ENCODE measurements at regions not wholly inside any gene's neighbourhood (a gene's known extent, or its start where the extent isn't known, plus 50 kb on each side); places are given as distances from the start of the nearest gene placed in this dataset.

GRCh38 chr6:168880271-168880670 lies 373.4 kb downstream of the THBS2 start:
- no peak for DNase-seq (ENCODE audit: low spot score in 2 of 2)
- no peak overlapping the region for H3K4me3 ChIP-seq
- H3K4me1 ChIP-seq, result no peaks in the 10 kb centered on the region
- H3K9me3 ChIP-seq, result no peaks in the 10 kb centered on the region
- no peaks in the 10 kb centered on the region for H3K36me3 ChIP-seq (replicated peaks)
- peaks cover 7% of the 10 kb centered on the region for H3K27me3 ChIP-seq (ENCODE audit: low read depth)
- in situ Hi-C loops (cut with MboI; ENCODE audit: low sequenced_read_pairs), result loop anchor here (25.0 kb wide), 1 partner anchor 518 kb away; no protein-coding TSS in a partner anchor

- in situ Hi-C loops (cut with MboI; ENCODE audit: low sequenced_read_pairs), result loop anchor here (25.0 kb wide), 1 partner anchor 516 kb away; no protein-coding TSS in a partner anchor
- DNase-seq (ENCODE audit: low spot score in 2 of 2), result no peak
- no peaks in the 10 kb centered on the region for H3K36me3 ChIP-seq (replicated peaks)
Observed at GRCh38 chr6:168877821-168878282, 375.8 kb downstream of the THBS2 start.

GRCh38 chr6:168876956-168877355 lies 376.7 kb downstream of the THBS2 start:
- no peak for DNase-seq (ENCODE audit: low spot score in 2 of 2)
- Histone ChIP-seq H3K4me3 (no peak overlapping the region), H3K36me3 (replicated peaks) (no peaks in the 10 kb centered on the region), H3K4me1 (no peaks in the 10 kb centered on the region), H3K9me3 (no peaks in the 10 kb centered on the region), H3K27me3 (ENCODE audit: low read depth) (no peaks in the 10 kb centered on the region)
- in situ Hi-C loops (cut with MboI; ENCODE audit: low sequenced_read_pairs), result loop anchor here (25.0 kb wide), 1 partner anchor 515 kb away; no protein-coding TSS in a partner anchor

More at GRCh38 chr6:168877821-168878282, 375.8 kb downstream of the THBS2 start:
- H3K4me1 ChIP-seq, result no peaks in the 10 kb centered on the region
- H3K27me3 ChIP-seq (ENCODE audit: low read depth), result no peaks in the 10 kb centered on the region
- H3K4me3 ChIP-seq, result no peak overlapping the region
- no peaks in the 10 kb centered on the region for H3K9me3 ChIP-seq

- in situ Hi-C loops (cut with MboI; ENCODE audit: low sequenced_read_pairs), result loop anchor here (25.0 kb wide), 1 partner anchor 514 kb away; no protein-coding TSS in a partner anchor
Observed at GRCh38 chr6:168875811-168876576, 377.7 kb downstream of the THBS2 start.

GRCh38 chr6:168874637-168875036 lies 379.0 kb downstream of the THBS2 start:
- in situ Hi-C loops (cut with MboI; ENCODE audit: low sequenced_read_pairs), result loop anchor here (25.0 kb wide), 1 partner anchor 512 kb away; no protein-coding TSS in a partner anchor
- H3K27me3 ChIP-seq (ENCODE audit: low read depth), result no peaks in the 10 kb centered on the region
- no peaks in the 10 kb centered on the region for H3K36me3 ChIP-seq (replicated peaks)
- no peak overlapping the region for H3K4me3 ChIP-seq
- no peaks in the 10 kb centered on the region for H3K9me3 ChIP-seq
- no peak for DNase-seq (ENCODE audit: low spot score in 2 of 2)
- no peaks in the 10 kb centered on the region for H3K4me1 ChIP-seq

More at GRCh38 chr6:168875811-168876576, 377.7 kb downstream of the THBS2 start:
- H3K4me3 ChIP-seq, result no peak overlapping the region
- H3K27me3 ChIP-seq (ENCODE audit: low read depth), result no peaks in the 10 kb centered on the region
- H3K9me3 ChIP-seq, result no peaks in the 10 kb centered on the region
- H3K4me1 ChIP-seq, result no peaks in the 10 kb centered on the region
- no peak for DNase-seq (ENCODE audit: low spot score in 2 of 2)
- no peaks in the 10 kb centered on the region for H3K36me3 ChIP-seq (replicated peaks)

GRCh38 chr6:168873278-168874190 lies 380.1 kb downstream of the THBS2 start:
- in situ Hi-C loops (cut with MboI; ENCODE audit: low sequenced_read_pairs), result no loop called here
- no peaks in the 10 kb centered on the region for H3K36me3 ChIP-seq (replicated peaks)
- DNase-seq (ENCODE audit: low spot score in 2 of 2), result no peak

GRCh38 chr6:168871642-168872315 lies 381.9 kb downstream of the THBS2 start:
- Histone ChIP-seq H3K9me3 (no peaks in the 10 kb centered on the region), H3K27me3 (ENCODE audit: low read depth) (no peaks in the 10 kb centered on the region), H3K4me3 (no peak overlapping the region), H3K4me1 (no peaks in the 10 kb centered on the region), H3K36me3 (replicated peaks) (no peaks in the 10 kb centered on the region)
- in situ Hi-C loops (cut with MboI; ENCODE audit: low sequenced_read_pairs), result no loop called here
- DNase-seq (ENCODE audit: low spot score in 2 of 2), result no peak

More at GRCh38 chr6:168873278-168874190, 380.1 kb downstream of the THBS2 start:
- H3K27me3 ChIP-seq (ENCODE audit: low read depth), result no peaks in the 10 kb centered on the region
- H3K9me3 ChIP-seq, result no peaks in the 10 kb centered on the region
- H3K4me3 ChIP-seq, result no peak overlapping the region
- H3K4me1 ChIP-seq, result no peaks in the 10 kb centered on the region

- Histone ChIP-seq H3K9me3 (no peaks in the 10 kb centered on the region), H3K36me3 (replicated peaks) (no peaks in the 10 kb centered on the region), H3K4me1 (no peaks in the 10 kb centered on the region), H3K27me3 (ENCODE audit: low read depth) (no peaks in the 10 kb centered on the region), H3K4me3 (no peak overlapping the region)
- DNase-seq (ENCODE audit: low spot score in 2 of 2), result no peak
- in situ Hi-C loops (cut with MboI; ENCODE audit: low sequenced_read_pairs), result no loop called here
Observed at GRCh38 chr6:168870982-168871381, 382.7 kb downstream of the THBS2 start.

- Histone ChIP-seq H3K9me3 (no peaks in the 10 kb centered on the region), H3K4me1 (no peaks in the 10 kb centered on the region), H3K36me3 (replicated peaks) (no peaks in the 10 kb centered on the region), H3K27me3 (ENCODE audit: low read depth) (no peaks in the 10 kb centered on the region), H3K4me3 (no peak overlapping the region)
- no peak for DNase-seq (ENCODE audit: low spot score in 2 of 2)
- in situ Hi-C loops (cut with MboI; ENCODE audit: low sequenced_read_pairs), result no loop called here
Observed at GRCh38 chr6:168867247-168868102, 386.2 kb downstream of the THBS2 start.

- no peaks in the 10 kb centered on the region for H3K36me3 ChIP-seq (replicated peaks)
- no peaks in the 10 kb centered on the region for H3K9me3 ChIP-seq
- no peaks in the 10 kb centered on the region for H3K4me1 ChIP-seq
- in situ Hi-C loops (cut with MboI; ENCODE audit: low sequenced_read_pairs), result no loop called here
- H3K4me3 ChIP-seq, result no peak overlapping the region
- DNase-seq (ENCODE audit: low spot score in 2 of 2), result no peak
- no peaks in the 10 kb centered on the region for H3K27me3 ChIP-seq (ENCODE audit: low read depth)
Observed at GRCh38 chr6:168866534-168866933, 387.1 kb downstream of the THBS2 start.

GRCh38 chr6:168865522-168865921 lies 388.1 kb downstream of the THBS2 start:
- Histone ChIP-seq H3K4me1 (no peaks in the 10 kb centered on the region), H3K27me3 (ENCODE audit: low read depth) (no peaks in the 10 kb centered on the region), H3K4me3 (no peak overlapping the region), H3K9me3 (no peaks in the 10 kb centered on the region), H3K36me3 (replicated peaks) (no peaks in the 10 kb centered on the region)
- DNase-seq (ENCODE audit: low spot score in 2 of 2), result no peak
- in situ Hi-C loops (cut with MboI; ENCODE audit: low sequenced_read_pairs), result no loop called here

- Histone ChIP-seq H3K36me3 (replicated peaks) (no peaks in the 10 kb centered on the region), H3K27me3 (ENCODE audit: low read depth) (no peaks in the 10 kb centered on the region), H3K4me1 (no peaks in the 10 kb centered on the region), H3K4me3 (no peak overlapping the region), H3K9me3 (no peaks in the 10 kb centered on the region)
- no peak for DNase-seq (ENCODE audit: low spot score in 2 of 2)
- in situ Hi-C loops (cut with MboI; ENCODE audit: low sequenced_read_pairs), result no loop called here
Observed at GRCh38 chr6:168864541-168865460, 388.8 kb downstream of the THBS2 start.

Measured in HAP-1 (cell line).